ENCODE measurements at regions not wholly inside any gene's neighbourhood (a gene's known extent, or its start where the extent isn't known, plus 50 kb on each side); places are given as distances from the start of the nearest gene placed in this dataset.

GRCh38 chr2:489838-490237 is 187.4 kb downstream of the TMEM18 start (continued):
- TF ChIP-seq PRDM15 (CRISPR knock-in tag; IDR thresholded peaks at IDR 0.05) (no peak), ZNF217 (IDR thresholded peaks at IDR 0.05) (no peak), ETV6 (conservative IDR thresholded peaks at IDR 0.05 in 1 of 2, IDR thresholded peaks at IDR 0.05 in 1 of 2; ENCODE audit: borderline replicate concordance in 1 of 2, low read depth in 1 of 2) (no peak), CHD2 (IDR thresholded peaks at IDR 0.05; ENCODE audit: borderline replicate concordance, low read depth, low read length) (no peak), PAX5 (IDR thresholded peaks at IDR 0.05; ENCODE audit: borderline replicate concordance, low read depth, low read length) (no peak), EP300 (IDR thresholded peaks at IDR 0.05; ENCODE audit: borderline replicate concordance in 1 of 2, control insufficient read depth in 1 of 2, low read depth in 2 of 2, low read length in 2 of 2) (no peak), CHD1 (IDR thresholded peaks at IDR 0.05; ENCODE audit: low read depth, low read length) (no peak), NR2C2 (IDR thresholded peaks at IDR 0.05; ENCODE audit: borderline replicate concordance, control insufficient read depth, insufficient read length, low read depth) (no peak), RELA (IDR thresholded peaks at IDR 0.05; ENCODE audit: borderline replicate concordance, partially characterized antibody) (no peak)

GRCh38 chr2:489084-489483 is 188.1 kb downstream of the TMEM18 start:
- intact Hi-C loops (cut with micrococcal nuclease; ENCODE audit: unreplicated experiment) (no loop called here), in situ Hi-C loops (cut with MboI) (no loop called here)
- H3K27me3 ChIP-seq (replicated peaks in 1 of 2; ENCODE audit: control insufficient read depth in 2 of 2, insufficient read depth in 2 of 2, low read length in 1 of 2) = no peaks in the 10 kb centered on the region
- TF ChIP-seq IRF4 (IDR thresholded peaks at IDR 0.05; ENCODE audit: low read depth, low read length) (no peak), CBX5 (IDR thresholded peaks at IDR 0.05; ENCODE audit: low read depth) (no peak), WRNIP1 (IDR thresholded peaks at IDR 0.05; ENCODE audit: borderline replicate concordance, low read depth, low read length) (no peak), HDGF (IDR thresholded peaks at IDR 0.05) (no peak), NRF1 (conservative IDR thresholded peaks at IDR 0.05; ENCODE audit: low read depth, low read length) (no peak), TCF7 (IDR thresholded peaks at IDR 0.05; ENCODE audit: borderline replicate concordance) (no peak)
- DNase-seq (ENCODE audit: low read depth, low spot score) (no peak), ATAC-seq (no peak), FAIRE-seq (no peak)
- H3K36me3 ChIP-seq (ENCODE audit: control insufficient read depth in 2 of 2, insufficient read depth in 2 of 2, low read length in 1 of 2) = no peaks in the 10 kb centered on the region
- H3K4me1 ChIP-seq (ENCODE audit: control insufficient read depth, insufficient read depth, low read length) = no peaks in the 10 kb centered on the region
- SMC1A ChIA-PET (ENCODE audit: uncharacterized antibody, unreplicated experiment) = no interaction called here
- H3K9me3 ChIP-seq (replicated peaks; ENCODE audit: control insufficient read depth, insufficient read depth, low read length) = no peaks in the 10 kb centered on the region
- POLR2A ChIA-PET = no interaction called here
- H3K79me2 ChIP-seq (ENCODE audit: control insufficient read depth, insufficient read depth, low read length) = no peaks in the 10 kb centered on the region
- no peaks in the 10 kb centered on the region for H4K20me1 ChIP-seq (ENCODE audit: control insufficient read depth, insufficient read depth)
- CTCF ChIA-PET = no interaction called here
- no peak overlapping the region for H3K4me2 ChIP-seq (ENCODE audit: control insufficient read depth, insufficient read depth)
- BruUV-seq (replicated peaks) = no TSS peak
- 43% methylated on average over 14 of the region's 14 CpGs for WGBS (ENCODE audit: insufficient coverage, insufficient replicate concordance, low lambda C conversion rate, missing lambda C conversion rate)
- H3K27ac ChIP-seq (ENCODE audit: control insufficient read depth, insufficient read depth) = no peak overlapping the region
- no peak overlapping the region for H3K9ac ChIP-seq (ENCODE audit: control insufficient read depth, insufficient read depth, low read length)
- H2AFZ ChIP-seq (ENCODE audit: control insufficient read depth, low read depth, low read length) = no peak overlapping the region
- no peak overlapping the region for H3K4me3 ChIP-seq
- RAD21 ChIA-PET (ENCODE audit: unreplicated experiment) = no interaction called here

Measured in GM12878 (cell line).